Suprapubic skin (tissue), 4 donors: ENCODE measurements at regions not wholly inside any gene's neighbourhood (a gene's known extent, or its start where the extent isn't known, plus 50 kb on each side); places are given as distances from the start of the nearest gene placed in this dataset.

Experiments
- DNase-seq, 2 donors: peaks; one replicate each; pipeline ENCODE4 v3.0.0-alpha.2; 2019; ENCODE audit warnings: low spot score in 2 of 2
- H3K27ac ChIP-seq: fragments of 200-600 bp; sonication (generic); one replicate; pipeline ENCODE4 v1.5.1; 2019
- H3K27me3 ChIP-seq: fragments of 200-600 bp; sonication (generic); one replicate; pipeline ENCODE4 v1.5.1; 2019
- H3K36me3 ChIP-seq: fragments of 200-600 bp; sonication (generic); one replicate; pipeline ENCODE4 v1.5.1; 2019
- H3K4me1 ChIP-seq: fragments of 200-600 bp; sonication (generic); one replicate; pipeline ENCODE4 v1.5.1; 2019
- H3K4me3 ChIP-seq: fragments of 200-600 bp; sonication (generic); one replicate; pipeline ENCODE4 v1.5.1; 2019; ENCODE audit warnings: mild to moderate bottlenecking
- H3K9me3 ChIP-seq: fragments of 200-600 bp; sonication (generic); one replicate; pipeline ENCODE4 v1.5.1; 2019
- CTCF ChIP-seq, 2 donors: fragments of 200-600 bp in 1 of 2; fragments of 450-650 bp in 1 of 2; sonication (generic) in 1 of 2; IDR thresholded peaks; one replicate each; pipeline ENCODE4 v1.5.1; 2016 to 2019; ENCODE audit warnings: antibody characterized with exemption in 2 of 2, mild to moderate bottlenecking in 1 of 2, moderate library complexity in 1 of 2
- EP300 ChIP-seq: sonication (generic); formaldehyde crosslinking; IDR thresholded peaks from one replicate; pipeline ENCODE4 v1.6.1; 2017; ENCODE audit warnings: antibody characterized with exemption
- POLR2A ChIP-seq, 2 donors: fragments of 450-650 bp; IDR thresholded peaks; one replicate each; pipeline ENCODE4 v1.6.1; 2017; ENCODE audit warnings: antibody characterized with exemption in 2 of 2, mild to moderate bottlenecking in 2 of 2, moderate library complexity in 2 of 2
- POLR2AphosphoS5 ChIP-seq, 3 donors: sonication (generic); formaldehyde crosslinking; IDR thresholded peaks; one replicate each; pipeline ENCODE4 v1.6.1; 2017; ENCODE audit warnings: antibody characterized with exemption in 3 of 3
- WGBS: methylation state at CpG from one replicate; pipeline ENCODE4 v1.1.5; 2018; 5-methylcytosine and 5-hydroxymethylcytosine counted together

- no peaks in the 10 kb centered on the region for H3K4me1 ChIP-seq
- no peaks in the 10 kb centered on the region for H3K36me3 ChIP-seq
- 47% methylated on average over 2 of the region's 2 CpGs for WGBS
- H3K27ac ChIP-seq = no peak overlapping the region
- no peaks in the 10 kb centered on the region for H3K27me3 ChIP-seq
- no peak overlapping the region for H3K4me3 ChIP-seq
- H3K9me3 ChIP-seq = no peaks in the 10 kb centered on the region
- no peak for DNase-seq
- TF ChIP-seq EP300 (no peak), POLR2AphosphoS5 (IDR thresholded peaks at IDR 0.05) (no peak), POLR2A (IDR thresholded peaks at IDR 0.05) (no peak), CTCF (IDR thresholded peaks at IDR 0.05) (no peak)
Measured at GRCh38 chrX:99914635-99915034, 495.4 kb downstream of the PCDH19 start.

GRCh38 chrX:99913611-99914010 is 496.5 kb downstream of the PCDH19 start:
- Histone ChIP-seq H3K36me3 (no peaks in the 10 kb centered on the region), H3K27me3 (no peaks in the 10 kb centered on the region), H3K4me3 (no peak overlapping the region), H3K9me3 (no peaks in the 10 kb centered on the region), H3K27ac (no peak overlapping the region), H3K4me1 (no peaks in the 10 kb centered on the region)
- no peak for DNase-seq
- 65% methylated on average over 5 of the region's 5 CpGs for WGBS
- no peak for TF ChIP-seq CTCF (IDR thresholded peaks at IDR 0.05)
- no peak for TF ChIP-seq POLR2AphosphoS5 (IDR thresholded peaks at IDR 0.05)
- TF ChIP-seq EP300 = no peak
- TF ChIP-seq POLR2A (IDR thresholded peaks at IDR 0.05) = no peak

DNA sequence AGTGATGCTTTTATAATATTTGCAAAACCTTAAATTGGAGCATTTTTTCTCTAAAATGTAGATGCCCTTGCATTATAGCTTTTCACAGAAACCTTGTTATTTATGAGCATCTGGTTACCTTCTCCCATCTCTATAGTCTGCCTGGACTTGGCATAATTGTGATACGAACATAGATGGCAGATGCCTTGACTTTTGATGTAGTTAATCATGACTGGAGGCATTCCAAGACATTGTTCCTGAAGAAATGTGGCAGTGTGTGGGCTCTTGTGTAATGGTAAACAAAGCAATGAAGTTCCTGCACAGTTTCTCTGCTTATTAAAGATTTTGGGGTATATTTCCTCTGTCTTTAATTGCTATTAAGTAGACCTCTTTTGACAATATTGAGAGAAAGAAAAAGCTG is 500.1 kb downstream of the PCDH19 start:
- Histone ChIP-seq H3K9me3 (no peaks in the 10 kb centered on the region), H3K27me3 (no peaks in the 10 kb centered on the region), H3K4me1 (no peaks in the 10 kb centered on the region), H3K4me3 (no peak overlapping the region), H3K36me3 (no peaks in the 10 kb centered on the region), H3K27ac (no peak overlapping the region)
- 38% methylated on average over 1 of the region's 1 CpG for WGBS
- DNase-seq = no peak
- no peak for TF ChIP-seq POLR2A (IDR thresholded peaks at IDR 0.05)

DNA sequence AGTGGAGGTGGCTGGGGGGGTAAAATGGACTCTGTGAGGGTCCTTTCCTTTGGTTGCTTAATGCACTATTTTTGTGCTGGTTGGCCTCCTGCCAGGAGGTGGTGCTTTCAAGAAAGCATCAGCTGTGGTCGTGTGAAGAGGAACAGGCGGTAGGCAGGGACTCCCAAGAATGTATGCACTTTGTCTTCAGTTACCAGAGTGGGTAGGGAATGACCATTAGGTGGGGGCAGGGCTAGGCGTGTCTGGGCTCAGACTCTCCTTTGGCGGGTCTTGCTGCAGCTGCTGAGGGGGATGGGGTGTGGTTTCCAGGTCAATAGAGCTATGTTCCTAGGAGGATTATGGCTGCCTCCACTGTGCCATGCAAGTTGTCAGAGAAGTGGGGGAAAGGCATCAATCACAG is 509.0 kb downstream of the PCDH19 start:
- TF ChIP-seq POLR2A (IDR thresholded peaks at IDR 0.05) = no peak
- no peak for TF ChIP-seq EP300
- no peak for TF ChIP-seq CTCF (IDR thresholded peaks at IDR 0.05)
- no peak for TF ChIP-seq POLR2AphosphoS5 (IDR thresholded peaks at IDR 0.05)
- DNase-seq = no peak
- no peaks in the 10 kb centered on the region for H3K27me3 ChIP-seq
- WGBS = 39% methylated on average over 4 of the region's 4 CpGs
- no peak overlapping the region for H3K4me3 ChIP-seq
- no peaks in the 10 kb centered on the region for H3K36me3 ChIP-seq
- no peak overlapping the region for H3K27ac ChIP-seq
- H3K4me1 ChIP-seq = no peaks in the 10 kb centered on the region
- no peaks in the 10 kb centered on the region for H3K9me3 ChIP-seq

DNA sequence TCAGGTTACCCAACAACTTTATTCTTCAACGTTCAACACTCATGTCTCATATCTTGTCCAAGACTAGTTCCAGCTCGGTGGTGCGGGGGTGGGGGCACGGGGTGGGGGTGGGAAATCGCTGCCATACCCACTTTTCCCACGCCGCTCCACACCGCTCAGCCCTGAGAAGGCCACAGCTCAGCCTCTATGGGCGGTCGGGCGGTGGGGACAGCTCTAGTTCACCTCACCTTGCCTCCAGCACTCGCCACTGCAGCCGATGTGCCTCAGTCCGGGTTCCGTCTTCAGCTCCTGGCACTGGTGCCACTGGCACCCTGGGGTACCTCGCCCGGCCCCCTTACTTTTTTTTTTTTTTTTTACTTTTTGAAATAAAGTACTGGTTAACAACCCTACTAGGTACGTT is 522.2 kb downstream of the PCDH19 start:
- TF ChIP-seq CTCF (IDR thresholded peaks at IDR 0.05) = no peak
- TF ChIP-seq POLR2A (IDR thresholded peaks at IDR 0.05) = no peak
- TF ChIP-seq EP300 = no peak
- TF ChIP-seq POLR2AphosphoS5 (IDR thresholded peaks at IDR 0.05) = no peak
- no peaks in the 10 kb centered on the region for H3K9me3 ChIP-seq
- no peaks in the 10 kb centered on the region for H3K27me3 ChIP-seq
- 81% methylated on average over 18 of the region's 18 CpGs for WGBS
- no peaks in the 10 kb centered on the region for H3K36me3 ChIP-seq
- H3K27ac ChIP-seq = no peak overlapping the region
- no peak for DNase-seq
- no peak overlapping the region for H3K4me3 ChIP-seq
- H3K4me1 ChIP-seq = no peaks in the 10 kb centered on the region

GRCh38 chrX:99857455-99857854 is 552.6 kb downstream of the PCDH19 start:
- H3K4me3 ChIP-seq = no peak overlapping the region
- no peak for DNase-seq
- 58% methylated on average over 1 of the region's 1 CpG for WGBS
- H3K36me3 ChIP-seq = no peaks in the 10 kb centered on the region
- no peaks in the 10 kb centered on the region for H3K27me3 ChIP-seq
- no peak for TF ChIP-seq POLR2A (IDR thresholded peaks at IDR 0.05)
- TF ChIP-seq CTCF (IDR thresholded peaks at IDR 0.05) = no peak
- TF ChIP-seq POLR2AphosphoS5 (IDR thresholded peaks at IDR 0.05) = no peak
- no peaks in the 10 kb centered on the region for H3K4me1 ChIP-seq
- no peak overlapping the region for H3K27ac ChIP-seq
- no peaks in the 10 kb centered on the region for H3K9me3 ChIP-seq
